ENCODE measurements at regions not wholly inside any gene's neighbourhood (a gene's known extent, or its start where the extent isn't known, plus 50 kb on each side); places are given as distances from the start of the nearest gene placed in this dataset.

- no CpG with 5 or more reads among the region's 7 CpGs for WGBS (ENCODE audit: insufficient coverage)
- peaks cover 0 to 2% (median 0%) of the 10 kb centered on the region in 3 donors for H3K27me3 Mint-ChIP-seq (ENCODE audit: low read depth in 3 of 3)
- DNase-seq = no peak
- no peak overlapping the region for H2AFZ ChIP-seq (ENCODE audit: insufficient read depth, low read depth, low read length, poor library complexity, severe bottlenecking)
- H3K9ac ChIP-seq (ENCODE audit: insufficient read depth, low read length, poor library complexity, severe bottlenecking) = no peak overlapping the region
- H3K36me3 ChIP-seq (replicated peaks in 1 of 2; ENCODE audit: control insufficient read depth in 1 of 2, insufficient read depth in 2 of 2, low read length in 2 of 2) = no peaks in the 10 kb centered on the region
- no peaks in the 10 kb centered on the region for H3K4me1 Mint-ChIP-seq
- H3K27ac ChIP-seq (ENCODE audit: low read depth in 1 of 2, low read length in 2 of 2) = no peak overlapping the region
- no peak overlapping the region for H3K4me2 ChIP-seq (replicated peaks; ENCODE audit: extremely low read depth, low read length, poor library complexity, severe bottlenecking)
- H3K27me3 ChIP-seq (ENCODE audit: control insufficient read depth in 2 of 2, insufficient read depth in 2 of 2, low read length in 2 of 2) = no peaks in the 10 kb centered on the region
- intact Hi-C loops (cut with micrococcal nuclease) = no loop called here
- H3K4me1 ChIP-seq (ENCODE audit: control insufficient read depth in 1 of 2, insufficient read depth in 2 of 2, low read length in 2 of 2) = no peaks in the 10 kb centered on the region
- H3K4me3 Mint-ChIP-seq = no peak overlapping the region
- peaks cover 9 to 13% of the 10 kb centered on the region in 2 donors for H3K9me3 ChIP-seq (replicated peaks in 1 of 2; ENCODE audit: control insufficient read depth in 1 of 2, insufficient read depth in 1 of 2, low read length in 2 of 2)
- no peak overlapping the region for H3K4me3 ChIP-seq (replicated peaks in 1 of 3; ENCODE audit: low read depth in 2 of 3, low read length in 3 of 3)
- TF ChIP-seq CTCF (IDR thresholded peaks at IDR 0.05) = no peak
- H3K9me3 Mint-ChIP-seq = peaks cover 0 to 26% (median 7%) of the 10 kb centered on the region in 7 donors
- no peaks in the 10 kb centered on the region for H4K20me1 ChIP-seq (ENCODE audit: insufficient read depth, low read length)
- no peaks in the 10 kb centered on the region for H3K36me3 Mint-ChIP-seq
- no peak overlapping the region for H3K27ac Mint-ChIP-seq
- H3K79me2 ChIP-seq (ENCODE audit: insufficient read depth, low read length) = no peaks in the 10 kb centered on the region
These were observed 105.3 kb upstream of the UBE3A start for GRCh38 chr15:25544076-25544475.

DNA sequence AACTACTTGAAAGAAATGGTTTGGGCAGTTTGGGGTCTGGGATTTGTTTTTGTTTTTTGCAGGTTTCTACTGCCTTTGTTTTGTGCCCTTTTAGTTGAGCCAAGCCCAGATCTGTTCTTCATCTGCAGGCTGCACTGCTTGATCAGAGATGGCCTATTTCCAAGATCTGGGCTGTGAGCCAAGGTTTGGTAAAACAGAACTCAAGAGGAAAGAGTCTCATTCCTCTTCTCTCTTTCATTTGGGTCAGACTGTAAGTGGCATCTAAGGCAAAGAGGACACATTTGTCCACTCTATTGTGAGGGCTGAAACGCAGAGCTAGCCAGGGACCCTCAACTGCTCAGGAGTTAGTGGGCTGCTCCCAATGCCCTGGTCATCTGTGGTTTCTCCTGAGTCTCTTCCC is 104.4 kb upstream of the UBE3A start:
- no peaks in the 10 kb centered on the region for H3K79me2 ChIP-seq (ENCODE audit: insufficient read depth, low read length)
- no peak overlapping the region for H3K4me2 ChIP-seq (replicated peaks; ENCODE audit: extremely low read depth, low read length, poor library complexity, severe bottlenecking)
- no peak overlapping the region for H2AFZ ChIP-seq (ENCODE audit: insufficient read depth, low read depth, low read length, poor library complexity, severe bottlenecking)
- no peak overlapping the region for H3K27ac ChIP-seq (ENCODE audit: low read depth in 1 of 2, low read length in 2 of 2)
- Mint-ChIP-seq H3K4me3 (no peak overlapping the region), H3K27me3 (ENCODE audit: low read depth in 3 of 3) (peaks cover 0 to 2% (median 0%) of the 10 kb centered on the region in 3 donors), H3K36me3 (no peaks in the 10 kb centered on the region), H3K4me1 (no peaks in the 10 kb centered on the region), H3K9me3 (peaks cover 0 to 22% (median 6%) of the 10 kb centered on the region in 7 donors), H3K27ac (no peak overlapping the region)
- peaks cover 13% of the 10 kb centered on the region in 2 donors for H3K9me3 ChIP-seq (replicated peaks in 1 of 2; ENCODE audit: control insufficient read depth in 1 of 2, insufficient read depth in 1 of 2, low read length in 2 of 2)
- WGBS (ENCODE audit: insufficient coverage) = 75% methylated on average over 1 of the region's 1 CpG
- no peak for TF ChIP-seq CTCF (IDR thresholded peaks at IDR 0.05)
- intact Hi-C loops (cut with micrococcal nuclease) = no loop called here
- no peak overlapping the region for H3K9ac ChIP-seq (ENCODE audit: insufficient read depth, low read length, poor library complexity, severe bottlenecking)
- H3K36me3 ChIP-seq (replicated peaks in 1 of 2; ENCODE audit: control insufficient read depth in 1 of 2, insufficient read depth in 2 of 2, low read length in 2 of 2) = no peaks in the 10 kb centered on the region
- DNase-seq = no peak
- no peak overlapping the region for H3K4me3 ChIP-seq (replicated peaks in 1 of 3; ENCODE audit: low read depth in 2 of 3, low read length in 3 of 3)
- no peaks in the 10 kb centered on the region for H3K4me1 ChIP-seq (ENCODE audit: control insufficient read depth in 1 of 2, insufficient read depth in 2 of 2, low read length in 2 of 2)
- no peaks in the 10 kb centered on the region for H4K20me1 ChIP-seq (ENCODE audit: insufficient read depth, low read length)
- no peaks in the 10 kb centered on the region for H3K27me3 ChIP-seq (ENCODE audit: control insufficient read depth in 2 of 2, insufficient read depth in 2 of 2, low read length in 2 of 2)

Measured in CD14-positive monocyte (primary cell).